ENCODE measurements at regions not wholly inside any gene's neighbourhood (a gene's known extent, or its start where the extent isn't known, plus 50 kb on each side); places are given as distances from the start of the nearest gene placed in this dataset.
"Not testable (repeated sequence)": the region's sequence is repeated elsewhere in the genome, so short reads cannot be mapped to it uniquely, and the experiment has no call there.

- Histone ChIP-seq H3K4me1 (ENCODE audit: control extremely low read depth in 1 of 4, control insufficient read depth in 4 of 4, insufficient read depth in 4 of 4, low read length in 3 of 4) (no peaks in the 10 kb centered on the region), H3K4me3 (ENCODE audit: control insufficient read depth in 1 of 7, extremely low read depth in 1 of 7, insufficient read depth in 4 of 7, low read depth in 2 of 7, low read length in 6 of 7) (no peak overlapping the region), H3K27me3 (replicated peaks in 2 of 5; ENCODE audit: control insufficient read depth in 4 of 5, insufficient read depth in 5 of 5, low read length in 4 of 5) (peaks cover 0 to 35% (median 0%) of the 10 kb centered on the region in 5 experiments), H3K9me3 (ENCODE audit: control extremely low read depth in 1 of 5, control insufficient read depth in 4 of 5, insufficient read depth in 2 of 5, low read depth in 1 of 5, low read length in 4 of 5) (peaks cover 0 to 12% (median 0%) of the 10 kb centered on the region in 5 experiments), H3K27ac (ENCODE audit: insufficient read depth in 1 of 2, low read depth in 1 of 2, low read length in 2 of 2, poor library complexity in 1 of 2, severe bottlenecking in 2 of 2) (no peak overlapping the region), H3K36me3 (ENCODE audit: control insufficient read depth in 4 of 4, insufficient read depth in 4 of 4, low read length in 3 of 4) (no peaks in the 10 kb centered on the region)
- WGBS (ENCODE audit: insufficient coverage): 90% methylated on average over 22 of the region's 28 CpGs
- no peak for DNase-seq
- POLR2A ChIA-PET: no interaction called here
- CTCF ChIA-PET: no interaction called here
These were observed 102.9 kb upstream of the LRPAP1 start for GRCh38 chr4:3634894-3635820.

- POLR2A ChIA-PET: no interaction called here
These were observed 102.1 kb upstream of the LRPAP1 start for GRCh38 chr4:3634281-3634857.

GRCh38 chr4:3633277-3633676 is 101.1 kb upstream of the LRPAP1 start:
- CTCF ChIA-PET; H3K4me3 ChIP-seq (ENCODE audit: control insufficient read depth in 1 of 7, extremely low read depth in 1 of 7, insufficient read depth in 4 of 7, low read depth in 2 of 7, low read length in 6 of 7); POLR2A ChIA-PET; H3K27ac ChIP-seq (ENCODE audit: insufficient read depth in 1 of 2, low read depth in 1 of 2, low read length in 2 of 2, poor library complexity in 1 of 2, severe bottlenecking in 2 of 2); H3K4me1 ChIP-seq (ENCODE audit: control extremely low read depth in 1 of 4, control insufficient read depth in 4 of 4, insufficient read depth in 4 of 4, low read length in 3 of 4); DNase-seq; H3K36me3 ChIP-seq (ENCODE audit: control insufficient read depth in 4 of 4, insufficient read depth in 4 of 4, low read length in 3 of 4): not testable (repeated sequence)
- WGBS (ENCODE audit: insufficient coverage): 97% methylated on average over 7 of the region's 10 CpGs
- Histone ChIP-seq H3K27me3 (replicated peaks in 2 of 5; ENCODE audit: control insufficient read depth in 4 of 5, insufficient read depth in 5 of 5, low read length in 4 of 5) (peaks cover 0 to 48% (median 2%) of the 10 kb centered on the region in 5 experiments), H3K9me3 (ENCODE audit: control extremely low read depth in 1 of 5, control insufficient read depth in 4 of 5, insufficient read depth in 2 of 5, low read depth in 1 of 5, low read length in 4 of 5) (peaks cover 0 to 12% (median 0%) of the 10 kb centered on the region in 5 experiments)

More at GRCh38 chr4:3634281-3634857, 102.1 kb upstream of the LRPAP1 start:
- H3K9me3 ChIP-seq (ENCODE audit: control extremely low read depth in 1 of 5, control insufficient read depth in 4 of 5, insufficient read depth in 2 of 5, low read depth in 1 of 5, low read length in 4 of 5): peaks cover 0 to 12% (median 0%) of the 10 kb centered on the region in 5 experiments
- DNase-seq: no peak
- no peak overlapping the region for H3K4me3 ChIP-seq (ENCODE audit: control insufficient read depth in 1 of 7, extremely low read depth in 1 of 7, insufficient read depth in 4 of 7, low read depth in 2 of 7, low read length in 6 of 7)
- peaks cover 0 to 37% (median 0%) of the 10 kb centered on the region in 5 experiments for H3K27me3 ChIP-seq (replicated peaks in 2 of 5; ENCODE audit: control insufficient read depth in 4 of 5, insufficient read depth in 5 of 5, low read length in 4 of 5)
- CTCF ChIA-PET: no interaction called here
- WGBS (ENCODE audit: insufficient coverage): 94% methylated on average over 16 of the region's 17 CpGs
- H3K27ac ChIP-seq (ENCODE audit: insufficient read depth in 1 of 2, low read depth in 1 of 2, low read length in 2 of 2, poor library complexity in 1 of 2, severe bottlenecking in 2 of 2): no peak overlapping the region
- no peaks in the 10 kb centered on the region for H3K4me1 ChIP-seq (ENCODE audit: control extremely low read depth in 1 of 4, control insufficient read depth in 4 of 4, insufficient read depth in 4 of 4, low read length in 3 of 4)
- no peaks in the 10 kb centered on the region for H3K36me3 ChIP-seq (ENCODE audit: control insufficient read depth in 4 of 4, insufficient read depth in 4 of 4, low read length in 3 of 4)

- CTCF ChIA-PET; H3K36me3 ChIP-seq (ENCODE audit: control insufficient read depth in 4 of 4, insufficient read depth in 4 of 4, low read length in 3 of 4); POLR2A ChIA-PET; H3K4me3 ChIP-seq (ENCODE audit: control insufficient read depth in 1 of 7, extremely low read depth in 1 of 7, insufficient read depth in 4 of 7, low read depth in 2 of 7, low read length in 6 of 7); H3K27ac ChIP-seq (ENCODE audit: insufficient read depth in 1 of 2, low read depth in 1 of 2, low read length in 2 of 2, poor library complexity in 1 of 2, severe bottlenecking in 2 of 2); H3K4me1 ChIP-seq (ENCODE audit: control extremely low read depth in 1 of 4, control insufficient read depth in 4 of 4, insufficient read depth in 4 of 4, low read length in 3 of 4); DNase-seq: not testable (repeated sequence)
- WGBS (ENCODE audit: insufficient coverage): over 99% methylated on average over 15 of the region's 18 CpGs
- H3K9me3 ChIP-seq (ENCODE audit: control extremely low read depth in 1 of 5, control insufficient read depth in 4 of 5, insufficient read depth in 2 of 5, low read depth in 1 of 5, low read length in 4 of 5): peaks cover 0 to 12% (median 0%) of the 10 kb centered on the region in 5 experiments
- H3K27me3 ChIP-seq (replicated peaks in 2 of 5; ENCODE audit: control insufficient read depth in 4 of 5, insufficient read depth in 5 of 5, low read length in 4 of 5): peaks cover 0 to 50% (median 2%) of the 10 kb centered on the region in 5 experiments
These were observed 100.6 kb upstream of the LRPAP1 start for GRCh38 chr4:3632794-3633193.

GRCh38 chr4:3631544-3632266 is 99.5 kb upstream of the LRPAP1 start:
- H3K4me3 ChIP-seq (ENCODE audit: control insufficient read depth in 1 of 7, extremely low read depth in 1 of 7, insufficient read depth in 4 of 7, low read depth in 2 of 7, low read length in 6 of 7); POLR2A ChIA-PET; H3K4me1 ChIP-seq (ENCODE audit: control extremely low read depth in 1 of 4, control insufficient read depth in 4 of 4, insufficient read depth in 4 of 4, low read length in 3 of 4); H3K27ac ChIP-seq (ENCODE audit: insufficient read depth in 1 of 2, low read depth in 1 of 2, low read length in 2 of 2, poor library complexity in 1 of 2, severe bottlenecking in 2 of 2); DNase-seq; H3K36me3 ChIP-seq (ENCODE audit: control insufficient read depth in 4 of 4, insufficient read depth in 4 of 4, low read length in 3 of 4); CTCF ChIA-PET; H3K9me3 ChIP-seq (ENCODE audit: control extremely low read depth in 1 of 5, control insufficient read depth in 4 of 5, insufficient read depth in 2 of 5, low read depth in 1 of 5, low read length in 4 of 5): not testable (repeated sequence)
- 77% methylated on average over 9 of the region's 21 CpGs for WGBS (ENCODE audit: insufficient coverage)
- H3K27me3 ChIP-seq (replicated peaks in 2 of 5; ENCODE audit: control insufficient read depth in 4 of 5, insufficient read depth in 5 of 5, low read length in 4 of 5): peaks cover 0 to 48% (median 2%) of the 10 kb centered on the region in 5 experiments

GRCh38 chr4:3630598-3631543 is 98.6 kb upstream of the LRPAP1 start:
- H3K4me1 ChIP-seq (ENCODE audit: control extremely low read depth in 1 of 4, control insufficient read depth in 4 of 4, insufficient read depth in 4 of 4, low read length in 3 of 4): no peaks in the 10 kb centered on the region
- H3K4me3 ChIP-seq (ENCODE audit: control insufficient read depth in 1 of 7, extremely low read depth in 1 of 7, insufficient read depth in 4 of 7, low read depth in 2 of 7, low read length in 6 of 7): no peak overlapping the region
- POLR2A ChIA-PET: no interaction called here
- CTCF ChIA-PET: no interaction called here
- H3K36me3 ChIP-seq (ENCODE audit: control insufficient read depth in 4 of 4, insufficient read depth in 4 of 4, low read length in 3 of 4): no peaks in the 10 kb centered on the region
- no peak overlapping the region for H3K27ac ChIP-seq (ENCODE audit: insufficient read depth in 1 of 2, low read depth in 1 of 2, low read length in 2 of 2, poor library complexity in 1 of 2, severe bottlenecking in 2 of 2)
- H3K9me3 ChIP-seq (ENCODE audit: control extremely low read depth in 1 of 5, control insufficient read depth in 4 of 5, insufficient read depth in 2 of 5, low read depth in 1 of 5, low read length in 4 of 5): peaks cover 0 to 2% (median 0%) of the 10 kb centered on the region in 5 experiments
- WGBS (ENCODE audit: insufficient coverage): 52% methylated on average over 14 of the region's 28 CpGs
- no peak for DNase-seq
- H3K27me3 ChIP-seq (replicated peaks in 2 of 5; ENCODE audit: control insufficient read depth in 4 of 5, insufficient read depth in 5 of 5, low read length in 4 of 5): peaks cover 0 to 51% (median 2%) of the 10 kb centered on the region in 5 experiments

Data from common myeloid progenitor, CD34-positive (primary cell).